Iris pigment epithelial cell (primary cell): ENCODE measurements at regions not wholly inside any gene's neighbourhood (a gene's known extent, or its start where the extent isn't known, plus 50 kb on each side); places are given as distances from the start of the nearest gene placed in this dataset.

Source experiments
- DNase-seq: peaks from one replicate; pipeline ENCODE4 v3.0.0-alpha.2; 2011; ENCODE audit warnings: low read depth

- no peak for DNase-seq
These were observed 181.1 kb downstream of the TGFB2 start for GRCh38 chr1:218526198-218526580.

DNA sequence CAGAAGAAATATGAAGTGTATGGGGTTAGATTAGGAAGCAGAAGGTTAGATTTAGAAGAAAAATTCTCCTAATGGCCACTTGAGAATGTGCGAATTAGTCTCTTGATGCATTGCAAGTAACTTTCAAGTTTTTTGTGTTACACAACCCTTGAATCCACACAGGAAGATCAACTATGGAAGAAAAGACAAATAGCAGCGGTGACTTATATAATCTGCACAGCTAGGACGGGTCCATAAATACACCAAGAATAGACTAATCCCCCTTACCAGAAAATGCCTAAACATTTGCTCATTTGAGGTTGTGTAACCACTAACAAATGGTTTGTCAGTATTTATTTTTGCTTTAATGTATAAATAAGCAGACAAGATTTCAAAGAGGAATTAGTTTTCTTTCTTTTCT is 182.6 kb downstream of the TGFB2 start:
- peak; percentile 89 for DNase-seq

DNA sequence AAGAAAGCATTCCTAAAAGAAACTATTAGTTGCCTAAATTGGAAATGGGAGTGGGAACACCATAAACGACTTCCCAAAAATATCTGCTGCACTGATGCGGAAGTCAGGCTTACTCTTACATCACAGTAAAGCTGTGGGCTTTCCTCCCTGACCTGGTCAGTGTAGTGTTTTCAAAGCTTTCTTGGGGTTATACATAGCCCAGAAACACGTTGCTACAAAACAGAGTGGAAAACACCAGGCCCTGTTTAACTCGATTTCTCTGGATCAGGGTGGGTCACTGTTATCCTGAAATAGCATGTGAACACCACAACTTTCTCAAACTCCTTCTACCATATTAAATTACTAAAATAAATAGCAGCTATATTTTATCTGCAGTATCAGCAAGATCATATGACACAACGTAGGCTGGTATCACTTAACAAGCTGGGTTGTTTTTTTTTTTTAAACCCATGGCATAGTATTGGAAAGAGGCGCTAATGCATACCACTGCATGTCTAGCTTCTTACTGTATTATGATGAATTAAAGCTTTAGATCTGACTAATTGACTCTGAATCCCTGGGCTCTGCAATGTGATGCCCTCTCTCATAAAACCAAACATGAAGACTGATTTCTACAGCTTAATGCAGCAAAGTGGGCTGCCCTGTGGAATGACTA is 184.6 kb downstream of the TGFB2 start:
- DNase-seq = peak; percentile 72

- DNase-seq = peak; percentile 66
These were observed 186.8 kb downstream of the TGFB2 start for GRCh38 chr1:218531936-218532335.

DNA sequence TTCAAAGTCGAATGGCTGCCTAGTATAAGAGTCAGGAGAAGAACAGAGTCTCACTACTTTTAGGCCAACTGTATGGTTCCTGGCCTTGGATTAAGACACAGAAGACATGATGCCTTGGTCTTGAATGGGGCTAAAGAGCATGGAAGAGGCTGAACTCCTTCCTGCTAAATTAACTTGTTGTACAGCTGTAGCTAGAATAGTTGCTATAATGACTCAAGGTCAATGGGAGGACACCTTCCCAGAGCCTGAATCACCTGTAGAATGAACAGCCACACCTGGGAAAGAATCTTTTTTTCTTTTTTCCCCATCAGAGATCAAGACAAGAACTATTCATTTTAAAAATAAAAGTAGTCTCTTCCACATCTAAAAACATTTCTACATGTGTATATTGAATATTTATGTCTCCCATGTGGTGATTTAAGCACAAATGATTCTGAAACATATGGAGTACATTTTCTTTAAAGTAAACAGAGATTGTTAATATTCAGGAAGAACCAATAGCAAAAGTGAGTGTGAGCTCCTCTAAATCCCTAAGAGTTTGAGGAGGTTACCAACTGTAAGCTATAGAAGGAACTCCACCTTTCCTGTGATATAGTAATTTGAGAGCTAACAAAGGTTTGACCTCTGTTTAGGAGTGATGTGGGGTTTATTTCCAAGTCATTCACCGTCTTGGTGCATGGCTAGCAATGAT is 191.3 kb downstream of the TGFB2 start:
- DNase-seq = no peak

- peak; percentile 93 for DNase-seq
These were observed 192.2 kb downstream of the TGFB2 start for GRCh38 chr1:218537122-218537913.

GRCh38 chr1:218538341-218538740 is 193.2 kb downstream of the TGFB2 start:
- DNase-seq = peak; percentile 65

- DNase-seq = no peak
These were observed 201.2 kb downstream of the TGFB2 start for GRCh38 chr1:218546314-218546713.

DNA sequence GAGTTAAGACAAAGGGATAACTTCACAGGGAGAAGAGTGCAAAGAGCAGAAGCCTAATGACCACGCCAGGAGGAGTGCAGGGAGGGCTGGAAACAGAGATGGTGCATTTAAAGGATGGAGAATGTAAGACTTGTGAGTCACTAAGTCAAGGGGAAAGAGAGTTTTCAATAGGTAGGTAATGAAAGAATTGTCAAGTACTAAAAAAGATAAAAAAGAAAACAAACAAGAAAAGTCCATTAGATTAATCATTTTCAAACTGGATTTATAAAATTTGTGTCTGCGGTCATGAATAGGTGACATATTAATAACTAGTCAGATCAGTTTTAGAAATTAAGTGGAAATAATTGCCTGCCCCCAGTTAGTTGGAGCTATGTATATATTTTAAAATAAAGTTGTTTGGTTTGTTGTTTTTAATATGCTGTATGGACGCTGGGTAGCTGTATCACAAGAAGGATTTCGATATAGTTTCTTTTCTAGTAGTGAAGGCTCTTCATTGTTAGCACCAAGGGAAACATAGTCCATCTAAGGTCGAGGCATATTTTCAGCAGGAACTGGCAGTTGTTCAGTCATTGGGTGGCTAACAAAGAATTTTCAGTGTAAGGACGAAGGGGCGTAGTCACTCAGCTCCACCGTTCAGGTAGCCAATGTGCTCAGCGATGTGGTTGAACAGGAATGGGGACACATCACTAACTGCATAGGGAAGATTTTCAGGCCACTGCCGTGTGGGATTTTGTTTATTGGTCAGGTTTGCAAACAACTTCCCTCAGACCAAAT is 203.0 kb downstream of the TGFB2 start:
- no peak for DNase-seq

DNA sequence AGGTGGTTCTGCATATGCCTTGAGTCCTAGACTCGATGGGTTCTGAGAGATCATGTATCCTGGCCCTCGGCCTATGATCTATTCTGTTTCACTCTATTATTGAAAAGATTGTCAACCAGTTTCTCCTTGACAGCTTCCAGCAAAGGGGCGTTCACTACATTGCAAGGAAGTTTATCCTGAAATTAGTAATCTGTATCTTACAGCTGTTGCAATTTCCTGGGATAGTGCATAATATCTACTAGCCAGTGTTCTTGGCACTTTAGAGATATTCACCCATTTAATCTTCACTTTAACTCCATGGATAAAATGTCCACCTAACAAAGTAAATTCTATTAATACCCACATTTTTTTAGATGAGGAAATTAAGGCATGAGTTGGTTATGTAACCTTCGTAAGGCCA is 203.6 kb downstream of the TGFB2 start:
- no peak for DNase-seq

- no peak for DNase-seq
These were observed 208.1 kb downstream of the TGFB2 start for GRCh38 chr1:218553197-218553596.

DNA sequence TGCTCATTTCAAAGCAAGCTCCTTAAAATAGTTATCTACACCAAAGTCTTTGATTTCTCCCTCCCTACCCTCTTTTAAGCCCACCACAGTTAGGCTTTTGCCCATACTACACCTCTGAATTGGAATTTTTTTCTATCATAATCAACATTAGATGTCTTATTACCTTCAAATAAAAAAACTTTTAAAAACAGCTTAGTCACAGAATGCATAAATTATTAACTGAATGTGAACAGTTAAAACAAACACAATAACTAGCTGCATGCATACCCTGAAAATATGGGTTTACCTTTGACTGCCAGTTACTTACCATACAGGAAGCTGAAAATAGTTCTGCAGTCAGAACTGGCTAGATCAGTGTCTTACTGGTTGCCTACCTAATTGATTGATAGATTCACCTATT is 210.9 kb downstream of the TGFB2 start:
- DNase-seq = no peak

- DNase-seq = peak; percentile 54
These were observed 212.6 kb downstream of the TGFB2 start for GRCh38 chr1:218557731-218558130.

DNA sequence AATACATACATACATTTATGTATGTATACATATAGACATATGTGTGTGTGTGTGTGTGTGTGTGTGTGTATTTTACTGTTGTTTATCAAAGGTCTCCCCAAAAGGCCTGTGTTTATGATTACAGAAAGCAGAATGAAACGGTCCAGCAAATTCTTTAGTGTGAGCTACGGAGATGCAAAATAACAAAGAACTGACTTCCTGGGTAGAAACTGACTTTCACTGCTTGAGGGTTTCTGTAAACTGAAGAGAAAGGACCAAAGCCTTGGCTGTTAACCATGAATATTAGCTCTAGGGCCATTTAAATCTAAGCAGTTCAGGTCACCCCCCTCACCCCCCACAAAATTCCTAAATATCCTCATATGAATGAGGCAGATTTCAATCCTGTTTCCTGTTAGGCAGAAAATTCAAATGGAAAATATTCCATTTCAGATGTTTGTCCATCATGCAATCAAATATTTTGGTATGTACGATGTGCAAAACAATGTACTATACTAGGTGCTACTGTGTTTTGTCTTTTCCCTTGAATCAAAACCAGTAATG is 213.2 kb downstream of the TGFB2 start:
- no peak for DNase-seq

- no peak for DNase-seq
These were observed 220.2 kb downstream of the TGFB2 start for GRCh38 chr1:218565377-218565776.

GRCh38 chr1:218568962-218569550 is 223.9 kb downstream of the TGFB2 start:
- DNase-seq = no peak

DNA sequence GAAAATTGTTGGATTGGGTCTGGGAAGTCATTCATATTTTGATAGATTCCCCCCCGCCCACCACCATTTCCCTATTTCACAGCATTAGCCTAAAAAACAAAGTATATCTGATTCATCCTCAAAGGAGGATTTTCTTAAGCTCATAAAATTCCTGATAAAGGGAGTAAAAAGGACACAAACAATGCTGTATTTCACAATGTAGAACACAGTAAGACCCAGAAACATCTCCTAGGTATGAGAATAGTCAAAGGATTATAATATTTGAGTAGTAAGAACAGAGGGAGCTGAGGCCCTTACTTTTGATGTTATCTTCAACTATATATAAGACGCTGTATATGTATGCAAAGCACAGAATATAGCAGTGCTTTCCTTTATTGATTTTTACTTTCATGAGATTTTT is 225.3 kb downstream of the TGFB2 start:
- no peak for DNase-seq

GRCh38 chr1:218571491-218571890 is 226.4 kb downstream of the TGFB2 start:
- DNase-seq = no peak

DNA sequence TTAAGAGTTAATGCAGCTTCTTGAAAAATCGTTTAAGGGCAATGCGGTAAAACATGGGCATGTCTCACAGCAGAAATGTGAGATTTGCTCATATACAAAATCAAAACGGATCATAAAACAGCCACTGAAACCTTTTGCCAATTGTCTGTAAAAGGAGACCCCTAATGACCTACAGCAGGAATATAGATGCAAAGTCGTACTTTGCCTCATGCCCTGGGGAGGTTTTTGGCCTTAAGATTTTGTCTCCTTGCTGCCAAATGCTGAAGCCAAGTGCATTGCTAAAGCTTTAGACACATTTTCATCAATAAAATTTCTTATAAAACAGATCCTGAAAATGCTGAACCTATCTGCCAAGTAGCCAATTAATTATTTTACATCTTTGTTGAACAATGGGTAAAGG is 226.9 kb downstream of the TGFB2 start:
- DNase-seq = no peak

DNA sequence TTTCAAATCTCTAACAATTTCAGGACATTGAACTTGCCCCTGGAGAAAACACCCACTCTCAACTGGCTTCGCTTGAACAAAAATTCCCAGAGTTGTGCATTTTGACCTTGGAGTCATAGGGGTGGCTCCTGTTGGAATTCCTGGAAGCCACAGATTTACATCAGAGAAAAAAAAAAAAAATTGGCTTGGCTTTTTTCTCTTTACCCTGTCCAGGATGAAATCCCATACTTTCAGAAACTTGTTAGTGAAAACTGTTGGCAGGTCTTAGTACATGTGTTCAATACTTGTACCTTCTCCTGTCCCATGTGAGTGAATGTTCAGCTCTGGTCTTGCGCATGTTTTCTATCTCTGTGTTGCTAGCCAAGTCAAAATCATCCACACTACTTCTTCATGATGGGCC is 228.8 kb downstream of the TGFB2 start:
- DNase-seq = no peak

- DNase-seq = no peak
These were observed 229.9 kb downstream of the TGFB2 start for GRCh38 chr1:218575079-218575478.

DNA sequence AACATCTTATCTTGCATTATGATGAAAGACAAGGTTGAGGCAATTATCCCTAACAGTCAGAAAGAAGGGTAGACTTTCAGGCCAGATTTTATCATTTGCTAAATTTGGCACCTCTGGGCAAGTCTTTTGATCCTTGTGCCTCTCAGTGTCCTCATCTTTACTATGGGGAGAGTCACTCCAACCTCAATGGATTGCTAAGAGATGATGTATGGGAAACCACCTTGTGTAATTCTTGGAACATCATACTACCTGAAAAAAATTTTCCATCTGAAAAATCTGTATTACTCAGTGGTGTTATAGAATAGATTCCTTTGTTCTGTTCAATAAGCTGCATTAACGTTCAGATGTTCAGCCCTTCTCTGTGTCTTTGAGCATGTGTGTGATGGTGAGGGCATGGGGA is 230.7 kb downstream of the TGFB2 start:
- DNase-seq = no peak
